C4-2B (cell line): ENCODE measurements at regions not wholly inside any gene's neighbourhood (a gene's known extent, or its start where the extent isn't known, plus 50 kb on each side); places are given as distances from the start of the nearest gene placed in this dataset.

Experiments
- CTCF ChIP-seq: fragments of 450-650 bp; conservative IDR thresholded peaks from 2 replicates; pipeline ENCODE4 v1.5.1; 2017; ENCODE audit warnings: mild to moderate bottlenecking
- ZFX ChIP-seq: fragments of 450-650 bp; IDR thresholded peaks from 2 replicates; pipeline ENCODE4 v1.6.1; 2017

GRCh38 chr15:85956532-85957275 lies 123.0 kb upstream of the AGBL1 start:
- no peak for TF ChIP-seq CTCF
- TF ChIP-seq ZFX: no peak
